BLaER1 (cell line): ENCODE measurements at regions not wholly inside any gene's neighbourhood (a gene's known extent, or its start where the extent isn't known, plus 50 kb on each side); places are given as distances from the start of the nearest gene placed in this dataset.

Source experiments
- H3K27ac ChIP-seq: shearing (Covaris generic); formaldehyde crosslinking; 2 replicates; pipeline ENCODE4 v1.8.1; 2022
- H3K27me3 ChIP-seq: shearing (Covaris generic); formaldehyde crosslinking; 2 replicates; pipeline ENCODE4 v1.8.1; 2022
- H3K36me3 ChIP-seq: shearing (Covaris generic); formaldehyde crosslinking; 2 replicates; pipeline ENCODE4 v1.8.1; 2022
- H3K4me1 ChIP-seq: shearing (Covaris generic); formaldehyde crosslinking; 2 replicates; pipeline ENCODE4 v1.8.1; 2022
- H3K4me2 ChIP-seq: shearing (Covaris generic); formaldehyde crosslinking; 2 replicates; pipeline ENCODE4 v1.8.1; 2022
- H3K4me3 ChIP-seq: shearing (Covaris generic); formaldehyde crosslinking; 2 replicates; pipeline ENCODE4 v1.8.1; 2022
- H3K9ac ChIP-seq: shearing (Covaris generic); formaldehyde crosslinking; 2 replicates; pipeline ENCODE4 v1.8.1; 2022
- H3K9me3 ChIP-seq: shearing (Covaris generic); formaldehyde crosslinking; 2 replicates; pipeline ENCODE4 v1.8.1; 2022
- H4K20me1 ChIP-seq: shearing (Covaris generic); formaldehyde crosslinking; 2 replicates; pipeline ENCODE4 v1.8.1; 2022
- Cebpa-rat ChIP-seq: shearing (Covaris generic); IDR thresholded peaks from 2 replicates; pipeline ENCODE4 v1.8.1; 2022

- no peak for TF ChIP-seq Cebpa-rat
- no peak overlapping the region for H3K4me2 ChIP-seq
Measured at GRCh38 chr5:170451747-170452365, 52.0 kb upstream of the KCNIP1 start.

GRCh38 chr5:170450061-170450669 is 53.7 kb upstream of the KCNIP1 start:
- no peaks in the 10 kb centered on the region for H4K20me1 ChIP-seq
- peaks cover 12% of the 10 kb centered on the region for H3K9me3 ChIP-seq
- no peaks in the 10 kb centered on the region for H3K27me3 ChIP-seq
- no peak overlapping the region for H3K27ac ChIP-seq
- H3K36me3 ChIP-seq, result no peaks in the 10 kb centered on the region
- no peak for TF ChIP-seq Cebpa-rat
- H3K9ac ChIP-seq, result no peak overlapping the region
- no peak overlapping the region for H3K4me3 ChIP-seq
- no peak overlapping the region for H3K4me2 ChIP-seq
- H3K4me1 ChIP-seq, result no peaks in the 10 kb centered on the region

More at GRCh38 chr5:170451747-170452365, 52.0 kb upstream of the KCNIP1 start:
- Histone ChIP-seq H3K9me3 (peaks cover 12% of the 10 kb centered on the region), H3K27ac (no peak overlapping the region), H3K4me1 (no peaks in the 10 kb centered on the region), H4K20me1 (no peaks in the 10 kb centered on the region), H3K27me3 (no peaks in the 10 kb centered on the region), H3K36me3 (no peaks in the 10 kb centered on the region), H3K4me3 (no peak overlapping the region), H3K9ac (no peak overlapping the region)

DNA sequence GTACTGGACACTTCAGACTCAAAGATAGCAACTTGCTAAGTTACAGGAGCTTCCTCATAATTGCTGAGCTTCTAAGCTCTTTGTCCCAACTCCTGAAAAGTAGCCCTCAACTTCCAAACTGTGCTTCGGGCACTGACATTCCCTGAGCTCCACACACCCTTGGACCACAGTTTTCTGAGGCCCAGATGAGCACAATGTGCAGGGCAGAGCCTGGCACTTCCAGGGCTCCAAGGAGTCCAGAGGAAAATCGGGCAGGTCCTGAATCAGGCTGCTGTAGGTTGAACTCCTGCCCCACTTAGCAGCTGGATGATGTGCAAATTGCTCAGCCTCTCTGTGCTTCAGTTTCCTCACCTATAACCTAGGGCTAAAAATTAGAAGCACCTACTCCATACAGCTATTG is 54.6 kb upstream of the KCNIP1 start:
- no peaks in the 10 kb centered on the region for H4K20me1 ChIP-seq
- no peaks in the 10 kb centered on the region for H3K4me1 ChIP-seq
- H3K9ac ChIP-seq, result no peak overlapping the region
- no peak overlapping the region for H3K4me2 ChIP-seq
- H3K36me3 ChIP-seq, result no peaks in the 10 kb centered on the region
- H3K9me3 ChIP-seq, result peaks cover 12% of the 10 kb centered on the region
- no peak overlapping the region for H3K27ac ChIP-seq
- H3K27me3 ChIP-seq, result no peaks in the 10 kb centered on the region
- no peak for TF ChIP-seq Cebpa-rat
- no peak overlapping the region for H3K4me3 ChIP-seq

GRCh38 chr5:170448221-170448620 is 55.6 kb upstream of the KCNIP1 start:
- Histone ChIP-seq H3K4me3 (no peak overlapping the region), H4K20me1 (no peaks in the 10 kb centered on the region), H3K27me3 (no peaks in the 10 kb centered on the region), H3K9ac (no peak overlapping the region), H3K27ac (no peak overlapping the region), H3K36me3 (no peaks in the 10 kb centered on the region), H3K4me2 (no peak overlapping the region), H3K4me1 (no peaks in the 10 kb centered on the region), H3K9me3 (peaks cover 12% of the 10 kb centered on the region)
- no peak for TF ChIP-seq Cebpa-rat

DNA sequence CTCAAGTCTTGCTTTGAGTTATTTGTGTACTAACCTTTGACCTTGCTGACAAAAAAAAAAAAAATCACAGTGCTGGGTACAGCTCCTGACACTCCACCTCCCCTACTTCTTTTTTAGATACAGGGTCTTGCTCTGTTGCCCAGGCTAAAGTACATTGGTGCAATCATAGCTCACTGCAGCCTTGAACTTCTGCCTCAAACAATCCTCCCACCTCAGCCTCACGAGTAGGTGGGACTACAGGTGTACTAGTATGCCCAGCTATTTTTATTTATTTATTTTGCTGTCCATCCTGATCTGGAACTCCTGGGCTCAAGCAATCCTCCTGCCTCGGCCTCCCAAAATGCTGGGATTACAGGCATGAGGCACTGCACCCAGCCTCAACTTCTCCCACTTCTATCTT is 57.2 kb upstream of the KCNMB1 start:
- no peaks in the 10 kb centered on the region for H3K4me1 ChIP-seq
- no peak for TF ChIP-seq Cebpa-rat
- no peak overlapping the region for H3K27ac ChIP-seq
- H3K36me3 ChIP-seq, result no peaks in the 10 kb centered on the region
- no peaks in the 10 kb centered on the region for H4K20me1 ChIP-seq
- H3K4me2 ChIP-seq, result no peak overlapping the region
- H3K9me3 ChIP-seq, result peaks cover 12% of the 10 kb centered on the region
- no peak overlapping the region for H3K4me3 ChIP-seq
- no peak overlapping the region for H3K9ac ChIP-seq
- no peaks in the 10 kb centered on the region for H3K27me3 ChIP-seq

DNA sequence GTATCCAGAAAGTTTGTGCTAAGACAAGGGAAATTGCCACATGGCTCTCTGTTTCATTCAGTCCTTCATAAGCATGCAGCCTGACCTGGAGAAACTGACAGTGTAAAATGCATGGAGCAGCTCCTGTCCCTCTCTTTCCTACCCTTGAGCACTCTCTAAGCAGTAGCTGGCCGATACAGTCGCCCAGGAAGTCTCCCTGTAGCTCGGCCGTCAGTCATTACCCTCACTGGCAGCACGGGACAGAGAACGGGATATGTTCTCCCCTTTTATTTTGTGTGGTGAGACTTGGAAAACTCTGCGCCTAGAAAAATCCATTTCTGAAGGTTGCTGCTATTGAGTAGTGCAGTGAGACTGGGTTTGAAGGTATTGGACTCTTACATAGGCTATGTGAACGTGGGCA is 56.8 kb upstream of the KCNMB1 start:
- TF ChIP-seq Cebpa-rat, result no peak
- no peaks in the 10 kb centered on the region for H3K27me3 ChIP-seq
- H3K4me3 ChIP-seq, result no peak overlapping the region
- H3K27ac ChIP-seq, result no peak overlapping the region
- peaks cover 12% of the 10 kb centered on the region for H3K9me3 ChIP-seq
- H3K4me1 ChIP-seq, result no peaks in the 10 kb centered on the region; the same call in 1 of the 2 replicates
- no peak overlapping the region for H3K9ac ChIP-seq
- no peak overlapping the region for H3K4me2 ChIP-seq
- no peaks in the 10 kb centered on the region for H4K20me1 ChIP-seq
- no peaks in the 10 kb centered on the region for H3K36me3 ChIP-seq

DNA sequence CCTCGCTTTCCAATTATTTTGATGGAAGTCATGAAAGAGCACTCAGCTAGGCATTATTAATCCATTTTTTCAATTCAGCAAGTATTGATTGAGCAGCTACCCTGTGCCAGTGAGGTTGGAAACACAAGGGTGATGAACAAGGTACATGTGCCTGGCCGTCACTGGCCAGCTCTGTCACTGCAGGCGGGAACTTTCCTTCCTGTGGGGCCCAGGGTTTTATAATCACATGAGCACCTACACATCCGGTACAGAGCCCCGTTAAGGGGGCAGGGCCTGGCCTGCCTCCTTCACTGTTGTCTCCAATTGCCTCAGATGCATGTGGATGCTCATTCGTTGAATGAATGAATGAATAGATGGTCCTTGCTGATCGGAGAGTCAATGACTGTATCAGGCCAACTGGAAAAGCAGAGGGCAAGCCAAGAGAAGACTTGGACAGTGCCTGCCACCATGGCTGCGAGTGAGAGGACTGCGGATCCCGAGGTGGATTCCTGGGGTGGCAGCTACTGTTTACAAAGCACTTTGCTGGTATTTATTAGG is 55.9 kb upstream of the KCNMB1 start:
- Histone ChIP-seq H3K4me1 (peaks cover 8% of the 10 kb centered on the region), H3K27me3 (no peaks in the 10 kb centered on the region), H3K9me3 (peaks cover 12% of the 10 kb centered on the region), H3K4me3 (no peak overlapping the region), H3K9ac (no peak overlapping the region), H3K36me3 (no peaks in the 10 kb centered on the region), H4K20me1 (no peaks in the 10 kb centered on the region), H3K4me2 (no peak overlapping the region), H3K27ac (no peak overlapping the region)
- no peak for TF ChIP-seq Cebpa-rat

GRCh38 chr5:170444181-170444580 is 55.0 kb upstream of the KCNMB1 start:
- Histone ChIP-seq H3K27me3 (no peaks in the 10 kb centered on the region), H3K9me3 (peaks cover 12% of the 10 kb centered on the region), H3K4me1 (peaks cover 17% of the 10 kb centered on the region), H4K20me1 (no peaks in the 10 kb centered on the region), H3K27ac (no peak overlapping the region), H3K36me3 (no peaks in the 10 kb centered on the region), H3K9ac (no peak overlapping the region), H3K4me2 (no peak overlapping the region), H3K4me3 (no peak overlapping the region)
- TF ChIP-seq Cebpa-rat, result no peak

- H3K9ac ChIP-seq, result no peak overlapping the region
- no peak overlapping the region for H3K27ac ChIP-seq
- H3K27me3 ChIP-seq, result no peaks in the 10 kb centered on the region
- no peak overlapping the region for H3K4me2 ChIP-seq
- H4K20me1 ChIP-seq, result no peaks in the 10 kb centered on the region
- H3K4me3 ChIP-seq, result no peak overlapping the region
- H3K9me3 ChIP-seq, result peaks cover 12% of the 10 kb centered on the region
- peaks cover 17% of the 10 kb centered on the region for H3K4me1 ChIP-seq
- no peaks in the 10 kb centered on the region for H3K36me3 ChIP-seq
- TF ChIP-seq Cebpa-rat, result no peak
Measured at GRCh38 chr5:170443624-170444023, 54.5 kb upstream of the KCNMB1 start.

- H4K20me1 ChIP-seq, result no peaks in the 10 kb centered on the region
- no peak for TF ChIP-seq Cebpa-rat
- H3K4me2 ChIP-seq, result no peak overlapping the region
- H3K9me3 ChIP-seq, result peaks cover 11% of the 10 kb centered on the region
- H3K9ac ChIP-seq, result no peak overlapping the region
- no peaks in the 10 kb centered on the region for H3K36me3 ChIP-seq
- H3K4me3 ChIP-seq, result no peak overlapping the region
- H3K27ac ChIP-seq, result no peak overlapping the region
- peaks cover 17% of the 10 kb centered on the region for H3K4me1 ChIP-seq
- no peaks in the 10 kb centered on the region for H3K27me3 ChIP-seq
Measured at GRCh38 chr5:170442921-170443320, 53.8 kb upstream of the KCNMB1 start.
